ENCODE measurements at regions not wholly inside any gene's neighbourhood (a gene's known extent, or its start where the extent isn't known, plus 50 kb on each side); places are given as distances from the start of the nearest gene placed in this dataset.
"Not testable (repeated sequence)": the region's sequence is repeated elsewhere in the genome, so short reads cannot be mapped to it uniquely, and the experiment has no call there.

GRCh38 chr1:178020968-178021640, 51.2 kb upstream of the SEC16B start:
- no peak for DNase-seq (ENCODE audit: low read depth)

DNA sequence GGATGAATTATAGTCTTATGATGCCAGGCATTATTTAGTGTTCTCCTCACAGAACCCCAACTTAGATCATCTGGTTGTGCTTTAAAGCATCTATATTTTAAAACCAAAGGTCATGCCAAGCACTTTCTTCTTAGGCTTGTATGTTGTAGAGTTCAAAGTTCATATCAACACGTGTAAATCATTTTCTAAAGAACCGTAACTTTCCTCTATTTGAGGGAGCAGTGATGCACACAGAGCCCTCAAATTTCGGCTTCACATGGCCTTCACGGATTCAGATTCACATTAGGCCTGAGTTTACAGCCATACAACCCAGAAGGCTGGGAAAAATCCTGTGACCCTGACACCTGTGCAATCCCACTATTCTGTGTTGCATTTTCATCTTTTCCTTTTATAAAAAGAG, 52.1 kb upstream of the SEC16B start:
- no peak for DNase-seq (ENCODE audit: low read depth)

- DNase-seq (ENCODE audit: low read depth) = no peak
Measured at GRCh38 chr1:178023181-178023618, 53.3 kb upstream of the SEC16B start.

DNA sequence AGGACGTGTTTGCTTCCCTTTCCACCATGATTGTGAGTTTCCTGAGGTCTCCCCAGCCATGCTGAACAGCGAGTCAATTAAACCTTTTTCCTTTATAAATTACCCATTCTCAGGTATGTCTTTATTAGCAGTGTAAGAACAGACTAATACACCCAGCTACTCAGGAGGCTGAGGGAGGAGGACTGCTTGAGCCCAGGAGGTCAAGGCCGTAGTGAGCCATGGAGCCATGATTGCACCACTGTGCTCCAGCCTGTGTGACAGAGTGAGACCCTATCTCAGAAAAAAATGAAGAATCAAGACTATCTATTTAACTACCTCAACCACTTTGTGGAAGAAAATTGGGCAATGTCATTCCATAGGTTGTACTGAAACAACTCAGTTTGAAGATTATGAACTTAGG, 54.6 kb upstream of the SEC16B start:
- DNase-seq (ENCODE audit: low read depth) = no peak

- no peak for DNase-seq (ENCODE audit: low read depth)
Measured at GRCh38 chr1:178025613-178026356, 55.9 kb upstream of the SEC16B start.

GRCh38 chr1:178028841-178029481, 59.1 kb upstream of the SEC16B start:
- no peak for DNase-seq (ENCODE audit: low read depth)

GRCh38 chr1:178030467-178030866, 60.6 kb upstream of the SEC16B start:
- no peak for DNase-seq (ENCODE audit: low read depth)

DNA sequence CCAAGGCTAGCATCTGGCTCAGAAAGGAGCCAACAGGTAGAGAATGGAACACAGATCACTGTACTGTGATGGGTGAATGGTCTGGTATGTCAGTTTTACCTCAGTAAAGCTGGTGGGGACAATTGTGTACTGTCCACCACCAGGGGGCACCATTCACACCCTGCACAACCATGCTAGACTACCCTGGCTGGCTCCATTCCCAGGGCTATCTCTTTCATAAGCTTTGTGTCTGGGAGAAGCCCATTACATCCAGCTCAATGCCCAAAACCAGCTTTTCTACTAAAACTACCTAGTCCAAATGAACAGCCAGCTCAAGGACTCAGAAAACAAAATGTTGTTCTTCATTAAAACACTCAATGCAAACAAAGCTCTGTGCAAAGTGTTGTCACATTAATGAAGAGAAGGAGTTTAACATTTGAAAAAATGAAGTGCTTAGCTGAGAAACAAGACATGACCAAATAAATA, 62.0 kb upstream of the RASAL2 start:
- DNase-seq (ENCODE audit: low read depth) = peak; percentile 6

GRCh38 chr1:178033019-178033418, 60.9 kb upstream of the RASAL2 start:
- no peak for DNase-seq (ENCODE audit: low read depth)

DNA sequence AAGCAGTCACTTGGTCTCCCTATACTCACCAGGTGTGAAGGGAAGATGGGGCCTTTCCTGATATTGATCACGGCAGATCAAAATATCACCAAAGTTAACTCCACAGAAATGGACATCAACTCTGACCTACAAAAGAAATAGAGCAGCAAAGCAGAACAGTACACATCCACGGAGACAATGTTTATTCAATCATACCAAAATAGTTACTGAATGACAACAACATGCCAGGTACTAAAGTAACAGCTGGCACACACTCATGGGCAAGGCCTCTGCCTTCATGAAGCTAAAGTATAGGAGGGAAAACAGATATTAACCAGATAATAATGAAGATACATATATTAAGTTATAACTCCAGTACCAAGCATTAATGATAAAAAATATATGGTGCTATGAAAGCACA, 59.2 kb upstream of the RASAL2 start:
- no peak for DNase-seq (ENCODE audit: low read depth)

DNA sequence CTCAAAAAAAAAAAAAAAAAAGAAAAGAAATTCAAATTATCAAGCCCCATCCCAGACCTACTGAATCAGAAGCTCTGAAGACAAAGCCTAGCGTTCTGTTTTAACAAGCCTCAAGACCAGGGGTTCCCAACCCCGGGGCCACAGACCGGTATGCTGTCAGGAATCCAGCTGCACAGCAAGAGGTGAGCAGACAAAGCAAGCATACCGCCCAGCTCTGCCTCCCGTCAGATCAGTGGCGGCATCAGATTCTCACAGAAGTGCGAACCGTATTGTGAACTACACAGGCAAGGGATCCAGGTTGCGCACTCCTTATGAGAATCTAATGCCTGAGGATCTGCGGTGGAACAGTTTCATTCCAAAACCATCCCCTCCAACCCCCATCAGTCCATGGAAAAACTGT, 57.8 kb upstream of the RASAL2 start:
- DNase-seq (ENCODE audit: low read depth) = no peak

DNA sequence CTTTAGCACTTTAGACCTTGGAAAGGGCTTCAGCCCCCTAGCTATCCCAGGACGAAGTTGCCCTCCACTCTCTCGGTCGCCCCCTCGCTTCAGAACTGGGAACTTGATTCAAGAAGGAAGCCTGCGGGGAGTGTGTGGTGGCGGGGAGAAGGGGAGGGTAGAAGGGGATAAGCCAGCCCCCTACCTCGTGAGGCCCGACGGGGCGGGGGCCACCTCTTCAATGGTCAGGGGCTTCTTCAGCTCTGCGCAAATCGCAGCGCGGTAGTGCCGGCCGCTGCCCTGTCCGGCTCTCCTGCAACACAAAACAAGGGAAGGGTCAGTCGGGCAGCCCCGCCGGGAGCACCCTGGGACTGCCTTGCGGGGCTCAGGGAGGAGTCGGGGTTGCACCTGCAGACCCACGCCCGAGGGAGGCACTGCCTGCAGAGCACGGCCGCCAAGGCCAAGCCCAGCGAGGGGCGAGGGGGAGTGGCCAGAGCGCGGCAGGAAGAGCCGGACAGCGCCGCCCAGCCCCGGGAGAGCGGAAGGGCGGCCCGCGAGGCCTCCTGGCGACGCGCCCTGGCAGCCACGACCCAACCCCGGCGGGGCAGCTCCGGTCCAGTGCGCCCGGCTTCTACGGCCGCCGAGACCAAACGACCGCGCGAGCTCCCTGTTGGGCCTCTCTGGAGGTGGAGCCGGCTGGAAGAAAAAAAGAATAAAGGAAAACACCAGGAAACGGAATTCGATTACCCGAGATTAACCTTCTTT, 56.2 kb upstream of the RASAL2 start:
- no peak for DNase-seq (ENCODE audit: low read depth)

DNA sequence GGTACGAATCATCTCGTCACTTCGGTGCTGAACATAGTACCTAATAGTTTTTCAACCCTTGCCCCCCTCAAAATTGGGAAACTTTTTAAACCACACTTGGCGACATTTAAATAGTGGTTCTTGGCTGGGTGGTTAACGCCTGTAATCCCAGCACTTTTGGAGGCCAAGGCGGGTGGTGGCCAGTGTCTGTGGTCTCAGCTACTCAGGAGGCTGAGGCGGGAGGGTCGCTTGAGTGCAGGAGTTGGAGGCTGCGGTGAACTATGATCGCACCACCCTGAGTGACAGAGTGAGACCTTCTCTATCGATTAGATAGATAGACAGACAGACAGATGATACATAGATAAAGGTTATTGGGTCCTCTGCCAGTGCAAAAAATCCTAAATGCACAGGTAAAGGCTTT, 55.5 kb upstream of the RASAL2 start:
- no peak for DNase-seq (ENCODE audit: low read depth)

DNA sequence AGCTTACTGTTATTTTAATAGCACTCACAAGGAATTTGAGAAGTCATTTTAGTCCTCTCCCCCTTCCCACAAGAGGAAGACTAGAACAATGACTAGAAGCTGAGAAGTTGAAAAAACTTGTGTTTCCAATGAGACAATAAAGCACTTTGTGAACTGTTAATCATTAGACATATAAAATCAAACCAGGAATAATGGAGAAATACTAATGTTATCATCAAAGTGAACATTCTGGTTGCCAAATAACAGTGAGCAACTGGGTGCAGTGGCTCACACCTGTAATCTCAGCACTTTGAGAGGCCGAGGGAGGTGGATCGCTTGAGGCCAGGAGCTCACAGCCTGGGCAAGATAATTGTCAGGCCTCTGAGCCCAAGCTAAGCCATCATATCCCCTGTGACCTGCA, 54.0 kb upstream of the RASAL2 start:
- no peak for DNase-seq (ENCODE audit: low read depth)

- DNase-seq (ENCODE audit: low read depth) = not testable (repeated sequence)
Measured at GRCh38 chr1:178043940-178044339, 50.0 kb upstream of the RASAL2 start.

Data from stimulated activated CD8-positive, alpha-beta memory T cell treated with anti-CD3 and anti-CD28 coated beads, Interleukin-15, amount 100 ng/mL, for 24 hours (primary cell).